ENCODE measurements at regions not wholly inside any gene's neighbourhood (a gene's known extent, or its start where the extent isn't known, plus 50 kb on each side); places are given as distances from the start of the nearest gene placed in this dataset.

DNA sequence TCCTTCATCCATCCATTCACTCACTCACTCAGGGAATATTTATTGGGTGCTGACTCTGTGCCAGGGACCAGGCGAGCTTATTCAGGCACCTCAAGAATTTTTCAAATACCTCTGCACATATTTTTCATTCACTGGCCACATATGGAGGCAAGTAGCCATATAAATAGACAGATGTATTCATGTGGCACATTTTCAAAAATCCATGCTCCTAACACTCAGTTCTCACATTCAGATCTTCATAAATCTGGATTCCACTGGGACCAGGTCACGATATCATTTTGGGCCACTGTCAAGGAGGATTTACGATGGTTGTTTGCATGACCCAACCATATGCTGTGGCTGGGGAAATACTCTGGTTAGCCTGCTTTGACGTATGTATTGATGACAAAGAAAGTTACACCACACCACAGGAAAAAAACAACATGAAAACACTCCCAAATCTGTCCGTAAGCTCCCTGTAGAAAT lies 241.8 kb upstream of the LRTM1 start:
- H3K36me3 ChIP-seq = no peaks in the 10 kb centered on the region
- H3K9me3 ChIP-seq = peaks cover 0 to 7% of the 10 kb centered on the region in 2 donors
- H3K4me3 ChIP-seq = no peak overlapping the region
- H3K27me3 ChIP-seq = no peaks in the 10 kb centered on the region
- TF ChIP-seq, protein P1, sequence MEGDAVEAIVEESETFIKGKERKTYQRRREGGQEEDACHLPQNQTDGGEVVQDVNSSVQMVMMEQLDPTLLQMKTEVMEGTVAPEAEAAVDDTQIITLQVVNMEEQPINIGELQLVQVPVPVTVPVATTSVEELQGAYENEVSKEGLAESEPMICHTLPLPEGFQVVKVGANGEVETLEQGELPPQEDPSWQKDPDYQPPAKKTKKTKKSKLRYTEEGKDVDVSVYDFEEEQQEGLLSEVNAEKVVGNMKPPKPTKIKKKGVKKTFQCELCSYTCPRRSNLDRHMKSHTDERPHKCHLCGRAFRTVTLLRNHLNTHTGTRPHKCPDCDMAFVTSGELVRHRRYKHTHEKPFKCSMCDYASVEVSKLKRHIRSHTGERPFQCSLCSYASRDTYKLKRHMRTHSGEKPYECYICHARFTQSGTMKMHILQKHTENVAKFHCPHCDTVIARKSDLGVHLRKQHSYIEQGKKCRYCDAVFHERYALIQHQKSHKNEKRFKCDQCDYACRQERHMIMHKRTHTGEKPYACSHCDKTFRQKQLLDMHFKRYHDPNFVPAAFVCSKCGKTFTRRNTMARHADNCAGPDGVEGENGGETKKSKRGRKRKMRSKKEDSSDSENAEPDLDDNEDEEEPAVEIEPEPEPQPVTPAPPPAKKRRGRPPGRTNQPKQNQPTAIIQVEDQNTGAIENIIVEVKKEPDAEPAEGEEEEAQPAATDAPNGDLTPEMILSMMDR (IDR thresholded peaks at IDR 0.05) = no peak
- H3K27ac ChIP-seq = no peak overlapping the region
- DNase-seq (ENCODE audit: low spot score) = no peak
- H3K4me1 ChIP-seq = no peaks in the 10 kb centered on the region

DNA sequence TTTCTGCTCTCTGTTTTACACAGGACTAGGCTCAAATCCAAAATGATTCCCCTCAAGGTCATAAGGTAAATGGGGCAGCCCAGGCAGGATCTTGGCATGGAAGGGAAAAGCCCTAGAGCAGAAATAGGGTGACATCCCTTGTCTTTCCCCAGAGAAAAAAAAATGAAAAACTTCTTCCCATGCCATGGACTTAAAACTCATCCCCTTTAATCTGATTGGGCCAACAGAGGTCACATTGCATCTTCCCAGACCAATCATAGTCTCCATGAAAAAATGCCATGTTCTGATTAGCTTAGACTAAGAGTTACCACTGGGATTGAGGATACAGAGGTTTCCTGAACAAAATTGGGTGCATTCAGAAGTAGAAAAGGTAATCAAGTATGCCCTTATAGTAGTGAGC lies 241.3 kb upstream of the LRTM1 start:
- Histone ChIP-seq H3K4me3 (no peak overlapping the region), H3K27me3 (no peaks in the 10 kb centered on the region), H3K36me3 (no peaks in the 10 kb centered on the region), H3K4me1 (no peaks in the 10 kb centered on the region), H3K27ac (no peak overlapping the region), H3K9me3 (peaks cover 0 to 7% of the 10 kb centered on the region in 2 donors)
- TF ChIP-seq, protein P1 (IDR thresholded peaks at IDR 0.05) = no peak
- DNase-seq (ENCODE audit: low spot score) = no peak

DNA sequence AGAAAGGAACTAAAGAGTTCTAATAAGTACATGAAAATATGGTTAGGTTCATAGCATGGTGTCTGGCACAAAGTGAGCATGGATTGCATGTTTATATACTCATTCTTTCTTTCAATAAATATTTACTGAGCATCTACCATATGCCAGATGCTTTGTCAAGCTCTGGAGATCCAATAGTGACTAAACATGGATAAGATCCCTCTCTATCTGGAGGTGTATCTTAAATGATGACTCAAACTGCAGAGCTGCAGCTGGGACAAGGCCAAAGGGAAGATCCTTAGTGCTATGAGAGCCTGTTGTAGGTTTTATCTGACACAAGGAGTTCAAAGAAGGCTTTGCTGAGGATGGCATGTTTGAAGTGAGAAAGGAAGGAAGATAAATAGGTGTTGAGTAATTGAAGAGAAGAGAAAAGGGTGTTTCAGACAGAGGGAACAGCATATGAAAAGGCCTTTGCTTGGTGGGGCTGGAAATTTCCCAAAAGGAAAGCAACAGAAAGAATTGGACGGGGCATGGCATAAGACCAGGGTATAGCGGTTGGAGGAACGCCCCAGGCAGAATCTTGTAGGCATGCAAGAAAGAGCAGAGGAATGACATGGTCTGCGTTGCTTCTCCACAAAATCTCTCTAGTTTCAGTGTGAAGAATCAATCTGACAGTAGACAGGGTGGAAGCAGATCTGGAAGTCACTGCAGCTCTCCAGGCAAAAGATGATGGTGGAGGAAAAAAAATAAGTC lies 239.9 kb upstream of the LRTM1 start:
- H3K9me3 ChIP-seq = peaks cover 0 to 7% of the 10 kb centered on the region in 2 donors
- H3K4me1 ChIP-seq = no peaks in the 10 kb centered on the region
- TF ChIP-seq, protein P1 (IDR thresholded peaks at IDR 0.05) = no peak
- no peaks in the 10 kb centered on the region for H3K36me3 ChIP-seq
- no peak for DNase-seq (ENCODE audit: low spot score)
- H3K4me3 ChIP-seq = no peak overlapping the region
- no peaks in the 10 kb centered on the region for H3K27me3 ChIP-seq
- no peak overlapping the region for H3K27ac ChIP-seq

DNA sequence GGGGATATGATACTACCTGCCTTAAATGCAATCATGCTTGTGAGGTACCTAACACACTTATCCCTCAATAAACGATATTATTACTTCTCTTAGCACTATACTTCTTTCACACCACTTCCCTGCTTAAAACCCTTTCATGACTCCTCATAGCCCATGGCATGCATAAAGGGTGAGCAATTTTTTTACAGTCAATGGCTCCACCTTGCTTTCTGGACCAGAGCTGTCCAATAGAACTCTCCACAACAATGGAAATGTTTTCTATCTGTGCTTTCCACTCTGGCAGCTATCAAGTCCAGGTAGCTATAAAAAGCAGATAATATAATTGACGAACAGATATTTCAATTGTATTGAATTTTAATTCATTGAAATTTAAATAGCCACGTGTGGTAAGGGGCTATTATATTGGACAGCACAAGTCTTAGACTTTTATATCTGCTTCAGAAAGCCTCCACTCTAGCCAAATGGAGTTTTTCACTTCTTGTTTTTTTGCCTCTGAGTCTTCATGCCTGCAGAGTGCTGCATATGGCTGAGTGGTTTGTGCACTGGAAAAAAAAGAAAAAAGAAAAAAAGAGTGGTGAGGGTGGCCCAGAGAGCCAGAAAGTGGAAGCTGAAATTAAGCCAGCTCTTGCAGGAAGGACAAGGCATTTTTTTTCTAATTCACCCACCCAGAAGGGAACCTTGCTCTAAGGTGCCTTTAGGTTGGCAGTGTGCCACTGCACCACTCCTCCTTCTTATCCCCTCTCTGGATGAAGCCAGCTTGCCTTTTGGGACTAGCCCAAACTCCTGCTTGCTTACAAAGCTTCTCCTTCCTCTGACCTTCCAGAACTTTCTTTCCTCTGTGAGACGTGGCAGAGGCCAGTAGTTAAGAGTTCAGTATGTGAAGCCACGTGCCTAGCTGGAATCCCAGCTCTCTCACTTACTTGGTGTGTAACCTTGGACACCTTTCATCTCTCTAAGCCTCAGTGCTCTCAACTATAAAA lies 239.0 kb upstream of the LRTM1 start:
- Histone ChIP-seq H3K4me1 (no peaks in the 10 kb centered on the region), H3K27me3 (no peaks in the 10 kb centered on the region), H3K27ac (no peak overlapping the region), H3K9me3 (peaks cover 0 to under 1% of the 10 kb centered on the region in 2 donors), H3K4me3 (no peak overlapping the region), H3K36me3 (no peaks in the 10 kb centered on the region)
- TF ChIP-seq, protein P1 (IDR thresholded peaks at IDR 0.05) = no peak
- no peak for DNase-seq (ENCODE audit: low spot score)

DNA sequence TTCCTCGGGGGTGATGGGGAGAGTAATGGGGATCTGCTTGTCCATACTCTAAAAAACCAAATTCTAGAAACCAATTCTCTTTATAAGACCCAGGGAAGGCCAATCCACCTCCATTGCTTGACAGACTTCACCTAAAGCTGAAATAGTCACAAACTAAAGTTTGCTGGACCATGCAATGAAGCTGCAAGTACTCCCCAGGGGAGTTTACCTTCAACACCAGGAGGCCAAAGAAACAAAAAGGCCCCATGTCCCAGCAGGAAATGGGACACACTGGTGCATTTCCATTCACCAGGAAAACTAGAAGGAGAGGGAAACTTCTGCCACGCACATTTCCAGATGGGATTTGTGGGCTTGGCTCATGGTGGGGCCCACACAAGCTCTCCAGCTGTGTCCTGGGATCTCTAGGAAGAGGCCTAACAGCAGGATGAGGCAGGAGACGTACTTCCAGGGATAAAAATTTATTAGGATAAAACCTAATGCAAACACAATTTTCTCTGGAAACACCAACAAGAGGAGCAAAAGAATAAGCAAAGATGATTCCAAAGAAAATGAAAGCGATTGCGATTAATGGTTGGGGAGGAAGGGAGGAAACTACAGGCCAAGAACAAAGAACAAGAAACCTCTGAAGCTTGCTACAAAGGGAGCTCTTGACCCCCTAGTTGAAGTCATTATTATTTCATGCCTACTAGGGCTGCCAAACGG lies 238.0 kb upstream of the LRTM1 start:
- Histone ChIP-seq H3K27ac (no peak overlapping the region), H3K4me3 (no peak overlapping the region), H3K9me3 (no peaks in the 10 kb centered on the region), H3K36me3 (no peaks in the 10 kb centered on the region), H3K4me1 (no peaks in the 10 kb centered on the region), H3K27me3 (no peaks in the 10 kb centered on the region)
- TF ChIP-seq, protein P1 (IDR thresholded peaks at IDR 0.05) = no peak
- DNase-seq (ENCODE audit: low spot score) = no peak

All from right atrium auricular region (tissue), 2 donors.